ENCODE measurements at regions not wholly inside any gene's neighbourhood (a gene's known extent, or its start where the extent isn't known, plus 50 kb on each side); places are given as distances from the start of the nearest gene placed in this dataset.

- intact Hi-C loops (cut with DNase I, micrococcal nuclease): no loop called here
- Mint-ChIP-seq H3K4me3 (no peak overlapping the region), H3K9me3 (no peaks in the 10 kb centered on the region), H3K36me3 (ENCODE audit: low read depth) (no peaks in the 10 kb centered on the region), H3K27me3 (peaks cover 14% of the 10 kb centered on the region), H3K4me1 (ENCODE audit: low read depth) (no peaks in the 10 kb centered on the region), H3K27ac (no peak overlapping the region)
- DNase-seq (no peak), ATAC-seq (ENCODE audit: poor library complexity) (no peak)
- ChIA-PET CTCF (no interaction called here), POLR2A (no interaction called here)
- Histone ChIP-seq H3K9me3 (ENCODE audit: control insufficient read depth in 1 of 2, insufficient read depth in 1 of 2, low read length in 2 of 2) (peaks cover 0 to 3% of the 10 kb centered on the region in 2 experiments), H3K36me3 (ENCODE audit: insufficient read depth, low read length) (no peaks in the 10 kb centered on the region), H3K4me1 (ENCODE audit: insufficient read depth, low read length) (no peaks in the 10 kb centered on the region), H3K4me3 (ENCODE audit: low read length) (no peak overlapping the region), H3K27ac (ENCODE audit: low read depth in 1 of 2, low read length in 2 of 2) (no peak overlapping the region), H3K27me3 (ENCODE audit: control insufficient read depth in 1 of 2, insufficient read depth in 2 of 2, low read length in 2 of 2) (no peaks in the 10 kb centered on the region)
- TF ChIP-seq CTCF (IDR thresholded peaks at IDR 0.05): no peak
Observed at GRCh38 chr5:156096259-156096658, 230.7 kb upstream of the SGCD start.

DNA sequence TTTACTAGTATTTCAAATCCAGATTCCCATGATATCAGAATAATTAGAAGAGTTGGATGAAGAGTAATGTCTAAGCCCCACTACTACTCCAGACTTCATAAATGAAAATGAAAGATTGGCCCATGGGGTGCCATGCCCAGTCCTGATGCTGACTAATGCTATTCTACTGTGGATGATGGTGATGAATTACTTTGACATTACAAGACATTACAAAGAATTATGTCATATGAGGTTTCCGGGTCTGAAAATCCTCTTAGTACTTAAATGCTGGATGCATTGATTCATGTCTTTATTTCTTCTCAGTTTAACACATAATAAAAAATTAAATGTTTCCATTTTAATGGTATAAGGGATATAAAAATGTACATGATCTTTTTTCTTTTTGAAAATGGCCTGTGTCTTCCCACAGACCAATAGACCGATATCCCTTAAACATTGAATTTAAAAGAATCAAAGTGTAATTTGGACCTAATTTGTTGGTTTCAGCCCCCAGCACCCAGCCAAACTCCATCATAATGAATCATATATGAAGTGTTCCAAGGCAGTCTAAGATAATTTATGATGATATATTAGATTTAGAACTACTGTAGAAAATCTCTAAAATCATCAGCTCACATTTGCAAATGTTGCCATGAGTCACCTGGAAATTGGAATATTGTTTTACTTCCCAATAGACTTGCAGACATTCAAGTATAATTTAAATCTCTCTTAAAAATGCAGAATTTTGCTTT, 223.6 kb upstream of the SGCD start:
- H3K36me3 ChIP-seq (ENCODE audit: insufficient read depth, low read length): no peaks in the 10 kb centered on the region
- ATAC-seq (ENCODE audit: poor library complexity) (no peak), DNase-seq (no peak)
- no peaks in the 10 kb centered on the region for H3K36me3 Mint-ChIP-seq (ENCODE audit: low read depth)
- no peaks in the 10 kb centered on the region for H3K4me1 Mint-ChIP-seq (ENCODE audit: low read depth)
- H3K27me3 ChIP-seq (ENCODE audit: control insufficient read depth in 1 of 2, insufficient read depth in 2 of 2, low read length in 2 of 2): no peaks in the 10 kb centered on the region
- CTCF ChIA-PET: no interaction called here
- no peak for TF ChIP-seq CTCF (IDR thresholded peaks at IDR 0.05)
- no peak overlapping the region for H3K4me3 ChIP-seq (ENCODE audit: low read length)
- no peak overlapping the region for H3K27ac ChIP-seq (ENCODE audit: low read depth in 1 of 2, low read length in 2 of 2)
- POLR2A ChIA-PET: no interaction called here
- H3K9me3 ChIP-seq (ENCODE audit: control insufficient read depth in 1 of 2, insufficient read depth in 1 of 2, low read length in 2 of 2): no peaks in the 10 kb centered on the region
- H3K9me3 Mint-ChIP-seq: no peaks in the 10 kb centered on the region
- peaks cover 12% of the 10 kb centered on the region for H3K27me3 Mint-ChIP-seq
- no peaks in the 10 kb centered on the region for H3K4me1 ChIP-seq (ENCODE audit: insufficient read depth, low read length)
- no peak overlapping the region for H3K27ac Mint-ChIP-seq
- no peak overlapping the region for H3K4me3 Mint-ChIP-seq
- intact Hi-C loops (cut with DNase I, micrococcal nuclease): no loop called here

- Mint-ChIP-seq H3K9me3 (no peaks in the 10 kb centered on the region), H3K36me3 (ENCODE audit: low read depth) (no peaks in the 10 kb centered on the region), H3K27ac (no peak overlapping the region), H3K4me1 (ENCODE audit: low read depth) (no peaks in the 10 kb centered on the region), H3K4me3 (no peak overlapping the region), H3K27me3 (peaks cover 10% of the 10 kb centered on the region)
- POLR2A ChIA-PET: no interaction called here
- H3K4me1 ChIP-seq (ENCODE audit: insufficient read depth, low read length): no peaks in the 10 kb centered on the region
- no peaks in the 10 kb centered on the region for H3K27me3 ChIP-seq (ENCODE audit: control insufficient read depth in 1 of 2, insufficient read depth in 2 of 2, low read length in 2 of 2)
- no peaks in the 10 kb centered on the region for H3K9me3 ChIP-seq (ENCODE audit: control insufficient read depth in 1 of 2, insufficient read depth in 1 of 2, low read length in 2 of 2)
- DNase-seq (no peak), ATAC-seq (ENCODE audit: poor library complexity) (no peak)
- TF ChIP-seq CTCF (IDR thresholded peaks at IDR 0.05): no peak
- H3K27ac ChIP-seq (ENCODE audit: low read depth in 1 of 2, low read length in 2 of 2): no peak overlapping the region
- H3K36me3 ChIP-seq (ENCODE audit: insufficient read depth, low read length): no peaks in the 10 kb centered on the region
- CTCF ChIA-PET: no interaction called here
- H3K4me3 ChIP-seq (ENCODE audit: low read length): no peak overlapping the region
- intact Hi-C loops (cut with DNase I, micrococcal nuclease): no loop called here
Observed at GRCh38 chr5:156109317-156110023, 217.5 kb upstream of the SGCD start.
